Spinal cord (tissue), 9 donors: ENCODE measurements at regions not wholly inside any gene's neighbourhood (a gene's known extent, or its start where the extent isn't known, plus 50 kb on each side); places are given as distances from the start of the nearest gene placed in this dataset.
"Not testable (repeated sequence)": the region's sequence is repeated elsewhere in the genome, so short reads cannot be mapped to it uniquely, and the experiment has no call there.

Experiments
- DNase-seq, 6 donors: peaks; one replicate each; pipeline versions ENCODE4 v3.0.0 to v3.0.0-alpha.2; 2013 to 2015; ENCODE audit warnings: low spot score in 6 of 6, low read depth in 4 of 6
- H3K27ac ChIP-seq: one replicate; pipeline ENCODE4 v1.5.1; 2013; ENCODE audit warnings: low read depth, low read length, control low read depth
- H3K27me3 ChIP-seq: one replicate; pipeline ENCODE4 v1.6.1; 2013; ENCODE audit warnings: low read length; ENCODE audit not compliant: control insufficient read depth, insufficient read depth
- H3K36me3 ChIP-seq: one replicate; pipeline ENCODE4 v1.6.1; 2013; ENCODE audit warnings: low read length; ENCODE audit not compliant: control insufficient read depth, insufficient read depth
- H3K4me1 ChIP-seq: one replicate; pipeline ENCODE4 v1.6.1; 2013; ENCODE audit warnings: low read length; ENCODE audit not compliant: control insufficient read depth, insufficient read depth
- H3K4me3 ChIP-seq: one replicate; pipeline ENCODE4 v1.5.1; 2013; ENCODE audit warnings: low read depth, low read length, control low read depth
- H3K9me3 ChIP-seq: one replicate; pipeline ENCODE4 v1.6.1; 2013; ENCODE audit warnings: low read length; ENCODE audit not compliant: control insufficient read depth, insufficient read depth
- WGBS: methylation state at CpG from one replicate; pipeline ENCODE4 v1.1.5; 2013; ENCODE audit warnings: missing lambda C conversion rate; ENCODE audit not compliant: insufficient coverage; 5-methylcytosine and 5-hydroxymethylcytosine counted together
- donor health status: healthy.

GRCh38 chr14:99995700-99996356, 69.4 kb upstream of the EVL start:
- Histone ChIP-seq H3K9me3 (no peaks in the 10 kb centered on the region), H3K4me3 (no peak overlapping the region), H3K4me1 (no peaks in the 10 kb centered on the region), H3K27ac (no peak overlapping the region), H3K27me3 (no peaks in the 10 kb centered on the region), H3K36me3 (no peaks in the 10 kb centered on the region)
- 25% methylated on average over 2 of the region's 2 CpGs for WGBS
- peak in 1 of 6 donors; percentile 20 for DNase-seq

GRCh38 chr14:99996951-99997571, 68.2 kb upstream of the EVL start:
- no peaks in the 10 kb centered on the region for H3K36me3 ChIP-seq
- no peak for DNase-seq

GRCh38 chr14:100000398-100000797, 64.8 kb upstream of the EVL start:
- not testable (repeated sequence) for H3K27ac ChIP-seq, H3K27me3 ChIP-seq, H3K36me3 ChIP-seq, DNase-seq, H3K9me3 ChIP-seq, H3K4me3 ChIP-seq, H3K4me1 ChIP-seq
- 96% methylated on average over 12 of the region's 15 CpGs for WGBS

More at GRCh38 chr14:99996951-99997571, 68.2 kb upstream of the EVL start:
- no peak overlapping the region for H3K27ac ChIP-seq
- no peaks in the 10 kb centered on the region for H3K9me3 ChIP-seq
- H3K27me3 ChIP-seq = no peaks in the 10 kb centered on the region
- no peak overlapping the region for H3K4me3 ChIP-seq
- H3K4me1 ChIP-seq = no peaks in the 10 kb centered on the region
- WGBS = 76% methylated on average over 3 of the region's 5 CpGs

GRCh38 chr14:100004392-100004791, 60.8 kb upstream of the EVL start:
- Histone ChIP-seq H3K27ac (no peak overlapping the region), H3K4me1 (no peaks in the 10 kb centered on the region), H3K36me3 (no peaks in the 10 kb centered on the region), H3K27me3 (no peaks in the 10 kb centered on the region), H3K4me3 (no peak overlapping the region), H3K9me3 (peaks cover 5% of the 10 kb centered on the region)
- WGBS = no CpG with 5 or more reads among the region's 1 CpG
- no peak for DNase-seq

- Histone ChIP-seq H3K27ac (no peak overlapping the region), H3K27me3 (no peaks in the 10 kb centered on the region), H3K4me3 (no peak overlapping the region), H3K36me3 (no peaks in the 10 kb centered on the region), H3K9me3 (peaks cover 5% of the 10 kb centered on the region), H3K4me1 (no peaks in the 10 kb centered on the region)
- DNase-seq = no peak
- 86% methylated on average over 1 of the region's 1 CpG for WGBS
Measured at GRCh38 chr14:100007254-100007653, 58.0 kb upstream of the EVL start.

GRCh38 chr14:100009802-100010201, 55.4 kb upstream of the EVL start:
- not testable (repeated sequence) for H3K36me3 ChIP-seq, H3K9me3 ChIP-seq, H3K27ac ChIP-seq, DNase-seq, H3K4me1 ChIP-seq, H3K4me3 ChIP-seq, H3K27me3 ChIP-seq
- WGBS = 63% methylated on average over 2 of the region's 2 CpGs

- WGBS = 80% methylated on average over 3 of the region's 4 CpGs
- Histone ChIP-seq H3K36me3 (no peaks in the 10 kb centered on the region), H3K4me3 (no peak overlapping the region), H3K27ac (no peak overlapping the region), H3K27me3 (no peaks in the 10 kb centered on the region), H3K4me1 (no peaks in the 10 kb centered on the region), H3K9me3 (no peaks in the 10 kb centered on the region)
- DNase-seq = no peak
Measured at GRCh38 chr14:100010679-100011078, 54.5 kb upstream of the EVL start.

- no peaks in the 10 kb centered on the region for H3K27me3 ChIP-seq
- WGBS = no CpG with 5 or more reads among the region's 3 CpGs
- no peaks in the 10 kb centered on the region for H3K4me1 ChIP-seq
- DNase-seq = no peak
- no peak overlapping the region for H3K27ac ChIP-seq
- no peaks in the 10 kb centered on the region for H3K9me3 ChIP-seq
- H3K4me3 ChIP-seq = no peak overlapping the region
- H3K36me3 ChIP-seq = no peaks in the 10 kb centered on the region
Measured at GRCh38 chr14:100011628-100012325, 53.4 kb upstream of the EVL start.

- no peak for DNase-seq
- Histone ChIP-seq H3K4me1 (no peaks in the 10 kb centered on the region), H3K36me3 (no peaks in the 10 kb centered on the region), H3K9me3 (no peaks in the 10 kb centered on the region), H3K27ac (no peak overlapping the region), H3K4me3 (no peak overlapping the region), H3K27me3 (no peaks in the 10 kb centered on the region)
- no CpG with 5 or more reads among the region's 2 CpGs for WGBS
Measured at GRCh38 chr14:100012478-100013327, 52.5 kb upstream of the EVL start.
